ENCODE measurements at regions not wholly inside any gene's neighbourhood (a gene's known extent, or its start where the extent isn't known, plus 50 kb on each side); places are given as distances from the start of the nearest gene placed in this dataset.

- DNase-seq (ENCODE audit: low spot score), result no peak
These were observed 1101.7 kb upstream of the GHITM start for GRCh38 chr10:83037653-83038052.

GRCh38 chr10:83038631-83039030 lies 1100.7 kb upstream of the GHITM start:
- DNase-seq (ENCODE audit: low spot score), result no peak

DNA sequence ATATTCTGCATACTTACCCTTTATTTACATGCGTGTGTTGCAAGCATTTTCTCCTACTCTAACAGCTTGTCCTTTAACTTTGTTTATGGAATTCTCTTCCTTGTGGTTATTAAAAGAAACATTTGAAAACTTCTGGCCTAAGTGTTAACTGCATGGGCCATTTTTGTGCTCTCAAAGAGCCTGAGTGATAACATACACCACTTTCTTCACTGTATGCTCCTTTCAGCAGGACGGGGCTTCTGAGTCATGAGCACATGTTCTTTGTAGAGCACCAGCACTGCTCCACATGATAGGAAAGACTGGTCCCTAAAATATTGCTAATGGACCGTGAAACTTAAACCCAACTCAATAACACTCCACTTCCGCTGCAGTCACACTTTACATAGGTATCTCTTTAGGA lies 1093.6 kb upstream of the GHITM start:
- no peak for DNase-seq (ENCODE audit: low spot score)

DNA sequence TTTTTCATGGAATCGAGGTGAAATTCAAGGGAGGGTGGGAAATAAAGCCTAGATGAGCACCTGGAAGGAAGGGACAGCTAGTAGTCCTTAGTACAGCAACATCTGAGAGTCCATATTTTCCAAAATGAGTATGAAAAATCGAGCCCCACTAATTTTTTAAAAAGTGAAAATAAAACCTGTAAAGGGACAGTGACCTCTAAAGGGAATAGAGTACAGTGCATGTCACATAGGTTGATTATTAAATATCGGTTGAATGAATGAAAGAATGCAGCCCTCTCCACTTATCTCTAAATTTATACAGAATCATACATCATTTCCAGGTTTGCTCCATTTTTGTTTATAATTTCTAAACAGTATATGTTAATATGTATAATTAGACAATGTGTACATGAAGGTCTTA lies 1088.5 kb upstream of the GHITM start:
- no peak for DNase-seq (ENCODE audit: low spot score)

- no peak for DNase-seq (ENCODE audit: low spot score)
These were observed 1076.4 kb upstream of the GHITM start for GRCh38 chr10:83062871-83063270.

DNA sequence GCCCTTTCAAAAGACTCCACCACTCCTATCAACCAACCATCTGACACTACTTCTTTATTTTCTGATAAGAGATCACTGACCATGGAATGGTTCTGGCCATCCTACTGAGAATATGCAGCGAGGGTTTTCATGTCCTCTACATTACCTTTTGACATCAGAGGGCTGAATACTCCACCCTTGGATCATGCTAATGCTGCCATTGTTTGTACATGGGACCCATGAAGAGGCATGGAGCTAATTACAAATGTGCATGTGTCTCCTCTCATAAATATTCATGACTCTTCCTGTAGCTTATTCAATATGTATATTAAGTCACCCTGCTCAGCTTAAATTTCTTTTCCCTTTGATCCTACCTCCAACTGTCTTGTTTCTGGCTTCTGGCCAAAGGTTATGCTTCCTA lies 1065.8 kb upstream of the GHITM start:
- no peak for DNase-seq (ENCODE audit: low spot score)

DNA sequence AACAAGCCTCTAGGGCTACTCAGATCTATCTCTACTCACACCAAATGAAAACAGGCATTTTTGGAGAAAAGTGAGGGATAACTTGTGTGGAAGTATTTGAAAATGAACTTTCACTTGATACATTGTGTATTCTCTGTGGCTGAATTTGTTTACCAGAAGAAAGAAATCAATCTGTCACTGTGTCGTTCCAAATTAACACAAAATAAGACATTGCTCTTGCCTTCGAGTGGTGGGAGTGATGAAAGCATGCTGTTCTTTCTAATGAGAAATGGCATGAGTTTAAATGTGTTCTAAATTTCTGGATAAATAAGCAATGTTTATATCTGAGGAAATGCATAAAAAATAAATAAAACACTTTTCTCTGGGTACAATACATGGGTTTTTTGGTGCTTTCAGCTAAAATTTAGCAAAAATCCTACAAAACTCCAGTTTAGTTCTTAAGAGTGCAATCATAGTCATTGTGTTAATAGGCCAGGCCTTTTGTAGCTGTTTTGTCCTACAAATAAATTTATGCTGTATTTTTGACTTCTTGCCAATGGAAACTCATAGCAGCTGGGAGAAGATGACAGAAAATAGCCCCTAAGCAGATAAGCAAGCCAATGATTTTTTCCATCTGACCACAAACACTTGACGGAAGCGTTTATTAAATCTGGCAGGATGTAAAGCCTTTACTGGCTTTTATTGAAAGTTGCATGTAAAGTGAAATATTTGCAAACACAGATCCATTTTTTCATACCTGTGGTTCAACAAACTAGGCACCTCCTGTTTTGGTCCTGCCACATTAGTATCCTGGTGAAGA lies 1064.1 kb upstream of the GHITM start:
- no peak for DNase-seq (ENCODE audit: low spot score)

- DNase-seq (ENCODE audit: low spot score), result no peak
These were observed 1063.4 kb upstream of the GHITM start for GRCh38 chr10:83075815-83076355.

- no peak for DNase-seq (ENCODE audit: low spot score)
These were observed 1062.9 kb upstream of the GHITM start for GRCh38 chr10:83076443-83076842.

DNA sequence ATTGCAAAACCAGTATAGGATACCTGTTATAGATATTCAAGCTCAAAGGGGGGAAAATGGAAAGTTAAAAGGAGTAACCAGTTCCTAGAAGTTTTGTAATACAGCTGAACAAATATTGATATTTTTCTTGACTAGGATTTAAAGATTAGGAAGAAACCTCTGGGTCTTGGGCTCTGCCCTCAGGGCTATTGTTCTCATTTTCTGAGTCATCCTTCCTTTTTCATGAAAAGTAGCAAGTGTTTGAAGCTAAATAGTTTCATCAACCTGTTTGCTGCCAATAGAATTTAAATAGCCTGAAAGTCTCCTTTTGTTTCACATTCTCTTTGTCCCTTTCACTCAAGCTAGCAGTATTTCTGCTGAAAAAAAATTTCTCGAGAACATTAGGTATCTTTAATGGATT lies 1061.1 kb upstream of the GHITM start:
- no peak for DNase-seq (ENCODE audit: low spot score)

GRCh38 chr10:83078645-83079044 lies 1060.7 kb upstream of the GHITM start:
- no peak for DNase-seq (ENCODE audit: low spot score)

DNA sequence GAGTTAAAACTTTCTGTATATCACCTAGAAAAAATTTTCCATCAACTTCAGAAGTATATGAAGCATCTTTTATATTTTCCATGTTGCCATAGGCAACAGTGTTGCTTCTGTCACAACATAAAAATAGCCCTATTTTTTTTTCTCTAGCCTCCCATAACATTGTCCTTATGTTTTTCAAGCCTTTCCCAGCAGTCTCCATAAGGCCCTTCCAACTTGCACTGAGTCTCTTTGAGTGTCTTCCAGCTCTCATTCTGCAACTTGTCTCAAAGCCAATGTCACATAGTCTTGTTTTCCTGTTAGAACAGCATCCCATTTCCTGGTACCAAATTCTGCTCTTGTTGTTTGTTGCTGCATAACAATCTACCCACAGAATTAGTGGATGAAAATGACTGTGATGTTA lies 1055.5 kb upstream of the GHITM start:
- no peak for DNase-seq (ENCODE audit: low spot score)

DNA sequence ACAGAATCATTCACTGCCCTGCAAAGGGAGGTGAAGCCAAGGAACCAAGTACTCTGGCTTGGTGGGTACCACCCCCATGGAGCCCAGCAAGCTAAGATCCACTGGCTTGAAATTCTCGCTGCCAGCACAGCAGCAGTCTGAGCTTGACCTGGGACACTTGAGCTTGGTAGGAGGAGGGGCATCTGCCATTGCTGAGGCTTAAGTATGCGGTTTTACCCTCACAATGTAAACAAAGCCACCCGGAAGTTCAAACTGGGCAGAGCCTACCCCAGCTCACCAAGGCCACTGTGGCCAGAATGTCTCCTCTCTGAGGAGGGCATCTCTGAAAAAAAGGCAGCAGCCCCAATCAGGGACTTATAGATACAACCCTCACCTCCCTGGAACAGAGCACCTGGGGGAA lies 1050.0 kb upstream of the GHITM start:
- DNase-seq (ENCODE audit: low spot score), result no peak

GRCh38 chr10:83104616-83105015 lies 1034.7 kb upstream of the GHITM start:
- no peak for DNase-seq (ENCODE audit: low spot score)

- DNase-seq (ENCODE audit: low spot score), result no peak
These were observed 1030.6 kb upstream of the GHITM start for GRCh38 chr10:83108565-83109333.

GRCh38 chr10:83119346-83119745 lies 1020.0 kb upstream of the GHITM start:
- no peak for DNase-seq (ENCODE audit: low spot score)

GRCh38 chr10:83122336-83122735 lies 1017.0 kb upstream of the GHITM start:
- no peak for DNase-seq (ENCODE audit: low spot score)

DNA sequence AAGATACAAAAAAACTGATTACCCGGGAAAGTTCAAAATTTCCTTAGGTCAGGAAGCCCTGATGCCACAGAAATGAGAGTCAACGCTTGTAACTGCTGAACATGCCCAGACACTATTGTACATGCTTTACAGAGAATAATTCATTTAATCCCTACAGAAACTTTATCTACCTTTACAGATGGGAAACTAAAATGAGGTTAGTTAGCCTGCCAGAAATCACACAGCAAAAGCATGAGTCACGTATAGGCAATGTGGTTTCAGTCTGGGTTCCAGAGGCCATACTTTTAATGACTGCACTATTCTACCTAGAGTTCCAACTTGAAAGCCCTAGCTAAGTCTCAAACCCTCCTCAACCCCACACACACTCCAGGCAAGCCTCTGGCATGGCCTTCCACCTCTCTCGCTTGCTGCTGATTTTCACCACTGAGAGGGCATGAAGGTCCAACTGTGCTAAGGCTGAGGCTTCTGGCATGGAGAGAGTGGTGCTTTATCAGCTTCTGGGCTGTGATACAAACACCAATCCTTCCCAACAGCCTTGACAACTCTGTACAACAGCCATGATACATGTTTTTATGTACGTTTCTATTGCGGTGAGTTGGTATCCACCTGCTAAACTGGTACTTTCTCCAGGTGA lies 1011.2 kb upstream of the GHITM start:
- no peak for DNase-seq (ENCODE audit: low spot score)

- DNase-seq (ENCODE audit: low spot score), result no peak
These were observed 998.5 kb upstream of the GHITM start for GRCh38 chr10:83140811-83141210.

GRCh38 chr10:83142074-83142563 lies 997.2 kb upstream of the GHITM start:
- no peak for DNase-seq (ENCODE audit: low spot score)

GRCh38 chr10:83144461-83144860 lies 994.8 kb upstream of the GHITM start:
- DNase-seq (ENCODE audit: low spot score), result no peak

- no peak for DNase-seq (ENCODE audit: low spot score)
These were observed 985.6 kb upstream of the GHITM start for GRCh38 chr10:83153714-83154113.

DNA sequence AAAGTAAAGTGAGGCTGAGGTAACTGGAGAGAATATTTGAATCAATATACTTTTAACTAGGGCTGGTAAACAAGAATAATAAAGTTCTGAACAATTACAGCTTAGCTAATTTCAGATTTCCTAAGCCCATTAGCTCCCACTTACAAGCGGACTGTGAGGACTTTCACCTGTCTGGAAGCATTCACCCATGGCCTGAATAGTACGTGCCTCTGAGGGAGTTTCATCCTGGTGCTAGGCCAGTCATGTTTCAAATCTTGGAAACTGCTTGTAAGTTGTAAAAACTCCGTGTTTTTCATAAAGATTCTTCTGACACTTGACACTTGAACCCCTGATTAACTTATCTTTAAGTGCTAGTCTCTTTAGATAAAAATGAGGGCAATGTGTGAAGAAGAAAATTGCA lies 975.2 kb upstream of the GHITM start:
- no peak for DNase-seq (ENCODE audit: low spot score)
